Gastrocnemius medialis (tissue), 4 donors: ENCODE measurements at regions not wholly inside any gene's neighbourhood (a gene's known extent, or its start where the extent isn't known, plus 50 kb on each side); places are given as distances from the start of the nearest gene placed in this dataset.

Source experiments
- POLR2A ChIP-seq, 2 donors: fragments of 450-650 bp; IDR thresholded peaks; one replicate each; pipeline ENCODE4 v1.6.1; 2017; ENCODE audit warnings: antibody characterized with exemption in 2 of 2, mild to moderate bottlenecking in 2 of 2, moderate library complexity in 2 of 2
- TF ChIP-seq, protein P1 (sequence below), 5 experiments: fragments of 450-650 bp in 3 of 5; fragments of 200-600 bp in 2 of 5; sonication (generic) in 2 of 5; IDR thresholded peaks in 4 of 5; conservative IDR thresholded peaks in 1 of 5; 1 replicate in 4 of 5; 2 replicates in 1 of 5; pipeline ENCODE4 v1.5.1; 2016 to 2019; ENCODE audit warnings: antibody characterized with exemption in 5 of 5, mild to moderate bottlenecking in 3 of 5, moderate library complexity in 3 of 5

DNA sequence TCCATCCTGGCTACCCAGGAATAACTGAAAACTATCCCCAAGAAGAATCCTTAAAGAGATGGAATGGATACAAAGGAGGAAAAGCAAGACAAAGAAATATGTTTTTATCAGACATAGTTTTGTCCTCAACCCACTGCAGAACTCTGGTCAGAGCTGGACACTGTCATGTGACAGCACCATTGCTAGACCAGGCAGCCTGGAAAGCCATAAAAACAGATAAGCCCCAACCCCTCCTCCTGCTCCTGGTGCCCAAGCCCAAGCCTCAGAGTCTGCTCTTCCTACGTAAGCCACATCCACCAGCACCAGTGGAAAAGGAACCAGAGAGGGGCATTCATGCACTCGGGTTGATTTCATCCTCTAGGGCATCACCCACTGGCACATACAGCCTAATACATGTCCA lies 116.9 kb downstream of the TRIM29 start:
- TF ChIP-seq POLR2A (IDR thresholded peaks at IDR 0.05), result no peak
- TF ChIP-seq, protein P1, sequence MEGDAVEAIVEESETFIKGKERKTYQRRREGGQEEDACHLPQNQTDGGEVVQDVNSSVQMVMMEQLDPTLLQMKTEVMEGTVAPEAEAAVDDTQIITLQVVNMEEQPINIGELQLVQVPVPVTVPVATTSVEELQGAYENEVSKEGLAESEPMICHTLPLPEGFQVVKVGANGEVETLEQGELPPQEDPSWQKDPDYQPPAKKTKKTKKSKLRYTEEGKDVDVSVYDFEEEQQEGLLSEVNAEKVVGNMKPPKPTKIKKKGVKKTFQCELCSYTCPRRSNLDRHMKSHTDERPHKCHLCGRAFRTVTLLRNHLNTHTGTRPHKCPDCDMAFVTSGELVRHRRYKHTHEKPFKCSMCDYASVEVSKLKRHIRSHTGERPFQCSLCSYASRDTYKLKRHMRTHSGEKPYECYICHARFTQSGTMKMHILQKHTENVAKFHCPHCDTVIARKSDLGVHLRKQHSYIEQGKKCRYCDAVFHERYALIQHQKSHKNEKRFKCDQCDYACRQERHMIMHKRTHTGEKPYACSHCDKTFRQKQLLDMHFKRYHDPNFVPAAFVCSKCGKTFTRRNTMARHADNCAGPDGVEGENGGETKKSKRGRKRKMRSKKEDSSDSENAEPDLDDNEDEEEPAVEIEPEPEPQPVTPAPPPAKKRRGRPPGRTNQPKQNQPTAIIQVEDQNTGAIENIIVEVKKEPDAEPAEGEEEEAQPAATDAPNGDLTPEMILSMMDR (IDR thresholded peaks at IDR 0.05 in 4 of 5, conservative IDR thresholded peaks at IDR 0.05 in 1 of 5), result no peak
